ENCODE measurements at regions not wholly inside any gene's neighbourhood (a gene's known extent, or its start where the extent isn't known, plus 50 kb on each side); places are given as distances from the start of the nearest gene placed in this dataset.
"Not testable (repeated sequence)": the region's sequence is repeated elsewhere in the genome, so short reads cannot be mapped to it uniquely, and the experiment has no call there.

DNA sequence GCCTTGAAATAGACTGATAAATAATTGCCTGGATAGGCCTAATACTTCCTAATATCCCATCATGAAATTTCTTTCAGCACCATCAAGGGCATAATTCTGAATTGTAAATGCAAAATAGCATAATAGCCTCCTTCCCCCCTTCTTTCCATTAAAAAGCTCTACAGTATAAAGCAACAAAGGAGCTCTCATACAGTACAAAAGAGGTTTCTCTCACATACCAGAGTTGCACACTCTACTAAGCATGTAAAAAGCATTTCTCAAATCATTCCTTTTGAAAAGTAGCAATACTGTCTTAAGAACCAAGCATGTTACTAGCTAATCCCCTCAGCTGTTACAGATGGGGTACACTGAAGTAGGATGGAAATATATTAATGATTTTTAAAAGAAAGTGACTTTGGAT is 509.0 kb downstream of the KLHL13 start:
- H3K27ac Mint-ChIP-seq, result no peak overlapping the region
- no peak for ATAC-seq
- peaks cover 5% of the 10 kb centered on the region for H3K9me3 Mint-ChIP-seq
- no peaks in the 10 kb centered on the region for H3K36me3 Mint-ChIP-seq
- H3K27me3 Mint-ChIP-seq, result no peaks in the 10 kb centered on the region
- no peaks in the 10 kb centered on the region for H3K4me1 Mint-ChIP-seq
- no peak overlapping the region for H3K4me3 Mint-ChIP-seq

DNA sequence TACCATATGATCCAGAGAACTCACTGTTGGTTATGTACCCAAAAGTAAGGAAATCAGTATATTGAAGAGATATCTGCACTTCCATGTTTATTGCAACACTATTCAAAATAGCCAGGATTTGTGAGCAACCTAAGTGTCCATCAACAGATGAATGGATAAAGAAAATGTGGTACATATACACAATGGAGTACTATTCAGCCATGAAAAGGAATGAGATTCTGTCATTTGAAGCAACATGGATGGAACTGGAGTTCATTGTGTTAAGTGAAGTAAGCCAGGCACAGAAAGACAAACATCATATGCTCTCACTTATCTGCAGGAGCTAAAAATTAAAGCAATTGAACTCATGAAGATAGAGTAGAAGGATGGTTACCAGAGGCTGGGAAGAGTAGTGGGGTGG is 510.5 kb downstream of the KLHL13 start:
- H3K9me3 Mint-ChIP-seq, H3K4me1 Mint-ChIP-seq, H3K36me3 Mint-ChIP-seq, H3K27ac Mint-ChIP-seq, H3K4me3 Mint-ChIP-seq, ATAC-seq, H3K27me3 Mint-ChIP-seq: not testable (repeated sequence)

DNA sequence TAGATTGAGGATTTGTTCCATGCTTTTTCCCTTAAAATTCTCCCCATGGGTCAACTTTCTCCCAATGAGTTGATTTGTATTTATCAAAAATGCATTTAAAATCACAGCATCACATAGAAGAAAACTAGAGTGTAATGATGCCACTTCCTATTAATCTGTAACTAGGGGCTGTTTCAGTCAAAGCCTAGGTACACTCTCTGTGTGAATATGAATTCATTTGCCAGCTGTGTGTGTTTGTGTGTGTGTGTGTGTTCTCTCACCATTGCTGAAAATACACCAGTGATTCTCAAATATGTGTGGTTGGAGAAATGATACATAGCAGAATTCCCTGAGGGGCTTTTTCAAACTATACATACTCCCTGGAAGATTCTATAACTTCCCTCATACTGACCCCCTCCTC is 546.5 kb downstream of the KLHL13 start:
- Mint-ChIP-seq H3K9me3 (peaks cover 3% of the 10 kb centered on the region), H3K4me1 (no peaks in the 10 kb centered on the region), H3K27ac (no peak overlapping the region), H3K4me3 (no peak overlapping the region), H3K27me3 (no peaks in the 10 kb centered on the region), H3K36me3 (no peaks in the 10 kb centered on the region)
- no peak for ATAC-seq

DNA sequence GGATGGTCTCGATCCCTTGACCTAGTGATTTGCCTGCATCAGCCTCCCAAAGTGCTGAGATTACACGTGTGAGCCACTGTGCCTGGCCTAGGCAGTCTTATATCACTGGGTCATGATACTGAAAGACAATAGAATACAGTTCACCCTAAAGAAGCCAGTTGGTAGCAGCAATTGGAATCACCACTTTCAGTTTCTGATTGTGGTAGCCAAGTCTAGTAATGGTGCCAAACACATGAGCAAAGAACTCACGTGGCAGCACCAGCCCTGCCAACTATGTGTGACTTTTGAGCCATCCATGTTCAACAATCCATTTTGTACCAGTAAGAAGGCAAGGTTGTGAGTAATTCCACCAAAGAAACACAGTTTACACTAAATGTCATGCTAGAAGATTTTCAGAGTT is 548.4 kb downstream of the KLHL13 start:
- H3K27me3 Mint-ChIP-seq, result no peaks in the 10 kb centered on the region
- no peak overlapping the region for H3K27ac Mint-ChIP-seq
- peaks cover 3% of the 10 kb centered on the region for H3K9me3 Mint-ChIP-seq
- H3K4me1 Mint-ChIP-seq, result no peaks in the 10 kb centered on the region
- H3K36me3 Mint-ChIP-seq, result no peaks in the 10 kb centered on the region
- H3K4me3 Mint-ChIP-seq, result no peak overlapping the region
- no peak for ATAC-seq

DNA sequence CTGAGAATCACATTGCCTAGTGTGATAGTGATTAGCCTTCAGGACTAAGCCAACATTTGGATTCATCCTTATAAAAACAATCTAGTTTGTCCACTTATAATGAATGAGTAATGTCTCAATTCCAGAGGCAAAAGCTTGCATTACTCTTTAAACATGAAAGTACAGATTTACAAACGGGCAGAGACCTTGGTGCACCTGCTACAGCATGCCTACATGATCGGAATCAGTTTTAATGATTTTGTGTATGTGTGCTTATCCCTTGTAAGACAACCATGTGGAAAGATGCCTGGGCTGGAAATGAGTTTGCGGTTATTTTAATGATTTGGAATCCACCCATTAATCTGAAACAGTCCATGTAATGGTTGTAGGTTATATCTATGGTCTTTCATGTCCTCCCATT is 572.7 kb downstream of the KLHL13 start:
- Mint-ChIP-seq H3K4me1 (no peaks in the 10 kb centered on the region), H3K27me3 (no peaks in the 10 kb centered on the region), H3K27ac (no peak overlapping the region), H3K36me3 (no peaks in the 10 kb centered on the region), H3K4me3 (no peak overlapping the region), H3K9me3 (no peaks in the 10 kb centered on the region)
- no peak for ATAC-seq

DNA sequence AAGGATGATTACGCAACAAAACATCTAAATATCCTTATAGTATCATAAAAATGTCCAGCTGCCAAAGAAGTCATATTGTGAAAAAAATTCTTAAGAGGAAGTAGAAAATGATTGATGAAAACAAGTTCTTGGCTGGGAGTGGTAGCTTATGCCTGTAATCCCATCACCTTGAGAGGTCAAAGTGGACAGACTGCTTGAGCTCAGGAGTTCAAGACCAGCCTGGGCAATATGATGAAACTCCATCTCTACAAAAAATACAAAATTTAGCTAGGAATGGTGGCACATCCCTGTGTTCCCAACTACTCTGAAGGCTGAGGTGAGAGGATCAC is 577.6 kb downstream of the KLHL13 start:
- Mint-ChIP-seq H3K9me3 (no peaks in the 10 kb centered on the region), H3K36me3 (no peaks in the 10 kb centered on the region), H3K27me3 (no peaks in the 10 kb centered on the region), H3K4me3 (no peak overlapping the region), H3K4me1 (no peaks in the 10 kb centered on the region), H3K27ac (no peak overlapping the region)
- ATAC-seq, result no peak

DNA sequence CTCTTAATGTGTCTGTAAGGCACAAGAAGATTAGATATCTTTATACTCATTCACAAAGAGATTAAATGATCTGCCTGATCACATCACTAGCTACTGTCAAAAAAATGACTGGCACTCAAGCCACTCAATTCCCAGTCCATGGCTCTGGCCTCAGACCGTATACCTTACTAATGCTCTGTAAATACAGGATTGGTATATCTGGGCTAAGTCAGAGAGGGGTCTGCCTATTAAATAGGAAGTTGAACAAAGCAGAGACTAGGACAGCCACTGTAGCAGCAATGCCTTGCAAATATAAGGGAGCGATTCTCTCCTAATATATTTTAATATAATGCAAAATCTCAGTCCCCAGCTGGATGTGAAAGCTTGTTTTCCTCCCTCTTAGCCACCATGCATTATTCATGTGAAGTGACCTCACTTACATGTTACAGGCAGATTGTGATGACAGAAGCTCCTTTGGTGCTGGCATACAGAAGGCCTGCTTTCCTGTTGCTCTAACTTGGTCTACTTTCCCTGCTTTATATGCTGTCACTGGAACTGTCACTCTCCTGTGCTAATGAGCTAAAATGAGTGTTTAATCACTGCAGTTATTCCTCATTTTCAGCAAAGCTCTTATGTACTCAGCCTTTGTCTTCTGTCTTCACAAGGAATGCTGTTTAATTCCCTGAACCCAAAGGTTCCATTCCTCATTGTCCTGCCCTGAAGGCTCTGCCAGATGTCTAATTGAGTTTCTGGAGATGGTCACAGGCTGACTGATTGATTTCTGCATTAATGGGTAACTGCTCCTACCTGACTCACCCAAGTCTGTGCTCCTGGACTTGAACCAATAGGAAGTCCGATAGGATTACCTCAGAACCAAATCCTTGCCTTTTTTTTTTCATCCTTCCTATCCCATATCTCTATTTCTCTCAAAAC is 578.2 kb downstream of the KLHL13 start:
- H3K27me3 Mint-ChIP-seq, result no peaks in the 10 kb centered on the region
- no peaks in the 10 kb centered on the region for H3K36me3 Mint-ChIP-seq
- no peaks in the 10 kb centered on the region for H3K9me3 Mint-ChIP-seq
- H3K4me3 Mint-ChIP-seq, result no peak overlapping the region
- ATAC-seq, result no peak
- no peak overlapping the region for H3K27ac Mint-ChIP-seq
- no peaks in the 10 kb centered on the region for H3K4me1 Mint-ChIP-seq

DNA sequence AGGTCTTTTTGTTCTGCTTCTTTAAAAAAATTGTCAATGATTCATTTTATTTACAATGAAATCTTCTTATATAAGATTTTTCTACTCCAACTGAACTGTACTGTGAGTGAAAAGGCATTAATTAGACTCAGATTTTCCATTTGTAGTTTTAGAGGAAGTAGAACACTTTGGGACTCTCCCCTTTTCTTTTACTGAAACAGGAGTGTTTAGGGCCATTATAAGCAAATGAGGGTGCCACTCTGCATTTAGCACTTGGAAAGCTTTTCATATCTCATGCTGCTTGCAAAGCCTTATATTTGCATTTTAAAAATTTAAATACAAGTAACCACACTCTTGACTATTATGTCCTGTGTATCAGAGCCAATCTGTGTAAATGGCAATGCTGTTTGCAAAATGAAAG is 584.3 kb downstream of the KLHL13 start:
- Mint-ChIP-seq H3K27ac (no peak overlapping the region), H3K27me3 (no peaks in the 10 kb centered on the region), H3K4me1 (no peaks in the 10 kb centered on the region), H3K4me3 (no peak overlapping the region), H3K9me3 (no peaks in the 10 kb centered on the region), H3K36me3 (no peaks in the 10 kb centered on the region)
- ATAC-seq, result peak; percentile 56

DNA sequence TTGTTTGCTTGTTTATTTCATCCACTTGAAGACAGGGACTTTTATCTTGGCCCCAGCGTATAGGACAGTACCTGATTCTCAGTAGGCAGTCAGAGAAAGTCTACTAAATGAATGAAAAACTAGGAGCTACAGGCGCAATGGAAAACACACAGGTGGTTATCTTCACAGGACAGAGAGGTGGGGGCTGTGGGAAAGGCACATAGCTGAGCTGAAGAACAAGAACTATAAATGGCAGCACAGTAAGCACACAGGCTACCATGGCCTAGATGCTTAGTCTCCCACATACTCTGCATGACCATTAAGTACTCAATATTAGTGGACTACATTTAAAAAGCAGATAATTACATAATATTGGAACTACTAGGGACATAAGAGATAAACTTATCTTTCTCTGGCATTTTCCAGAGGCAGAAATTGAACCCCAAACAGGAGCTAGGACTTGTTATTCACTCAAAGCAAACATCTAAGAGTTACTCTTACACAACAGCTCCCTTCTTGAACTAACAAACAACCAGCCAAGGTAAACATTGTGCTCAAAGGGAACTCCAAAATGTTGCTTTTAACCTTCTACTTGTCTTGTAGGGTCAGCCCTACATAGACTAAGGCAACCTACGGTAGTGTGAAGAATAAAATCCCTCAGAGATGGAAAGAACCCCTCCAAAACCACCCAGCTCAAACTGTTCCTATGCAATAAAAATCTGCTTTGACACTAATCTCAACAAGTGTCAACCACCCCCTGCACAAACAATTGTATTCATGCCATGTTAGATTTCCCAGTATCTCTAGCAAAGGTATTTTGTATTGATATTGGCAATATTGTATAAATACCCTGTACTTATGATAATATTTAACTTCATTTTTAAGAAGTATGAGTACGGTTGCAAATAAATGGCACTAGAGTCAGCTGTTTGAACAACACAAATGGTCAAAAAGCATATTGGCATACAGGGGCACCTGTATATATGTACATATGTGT is 593.6 kb downstream of the KLHL13 start:
- Mint-ChIP-seq H3K27me3 (no peaks in the 10 kb centered on the region), H3K9me3 (peaks cover 3% of the 10 kb centered on the region)
- ATAC-seq, result no peak

DNA sequence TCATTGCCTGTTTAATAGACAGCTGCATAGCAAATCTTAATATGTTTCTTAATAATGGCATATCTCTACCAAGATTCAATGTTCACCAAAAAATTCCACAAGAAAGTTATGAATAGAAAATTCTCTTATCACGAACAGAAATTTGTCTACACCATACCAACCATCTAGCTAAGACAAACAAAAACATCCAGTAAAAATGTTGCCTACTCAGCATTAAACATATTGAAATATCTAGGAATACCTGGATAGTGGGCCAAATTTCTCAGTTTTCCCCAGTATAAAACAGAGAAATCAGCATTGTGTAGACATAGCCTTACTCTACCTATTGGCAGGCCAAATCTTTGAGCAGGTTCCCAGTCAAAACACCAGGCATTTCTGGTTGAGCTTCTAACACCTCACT is 598.6 kb downstream of the KLHL13 start:
- no peaks in the 10 kb centered on the region for H3K4me1 Mint-ChIP-seq
- H3K4me3 Mint-ChIP-seq, result no peak overlapping the region
- ATAC-seq, result no peak
- H3K9me3 Mint-ChIP-seq, result peaks cover 3% of the 10 kb centered on the region
- no peaks in the 10 kb centered on the region for H3K36me3 Mint-ChIP-seq
- H3K27ac Mint-ChIP-seq, result no peak overlapping the region
- H3K27me3 Mint-ChIP-seq, result no peaks in the 10 kb centered on the region

More for the DNA sequence above, 593.6 kb downstream of the KLHL13 start:
- Mint-ChIP-seq H3K27ac (no peak overlapping the region), H3K4me1 (no peaks in the 10 kb centered on the region), H3K4me3 (no peak overlapping the region), H3K36me3 (no peaks in the 10 kb centered on the region)

DNA sequence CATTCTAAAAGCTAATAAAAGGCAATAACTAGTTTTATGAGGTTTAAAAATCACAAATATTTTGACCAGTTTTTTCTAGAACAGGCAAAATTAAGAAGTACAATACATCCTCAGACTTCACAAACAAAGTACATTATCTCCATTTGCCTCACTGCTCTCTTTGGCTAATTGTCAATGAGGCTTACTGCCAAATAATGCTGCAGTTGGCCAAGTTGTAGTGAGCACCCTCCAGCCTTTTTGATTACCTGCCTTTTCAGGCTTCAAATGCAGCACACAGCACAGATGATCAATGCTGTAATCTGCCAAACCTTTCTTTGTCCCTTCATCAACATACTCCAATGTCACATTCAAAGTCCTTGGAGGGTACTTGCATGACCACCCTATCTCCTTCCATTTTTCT is 605.2 kb downstream of the KLHL13 start:
- H3K4me1 Mint-ChIP-seq, result no peaks in the 10 kb centered on the region
- H3K27ac Mint-ChIP-seq, result no peak overlapping the region

DNA sequence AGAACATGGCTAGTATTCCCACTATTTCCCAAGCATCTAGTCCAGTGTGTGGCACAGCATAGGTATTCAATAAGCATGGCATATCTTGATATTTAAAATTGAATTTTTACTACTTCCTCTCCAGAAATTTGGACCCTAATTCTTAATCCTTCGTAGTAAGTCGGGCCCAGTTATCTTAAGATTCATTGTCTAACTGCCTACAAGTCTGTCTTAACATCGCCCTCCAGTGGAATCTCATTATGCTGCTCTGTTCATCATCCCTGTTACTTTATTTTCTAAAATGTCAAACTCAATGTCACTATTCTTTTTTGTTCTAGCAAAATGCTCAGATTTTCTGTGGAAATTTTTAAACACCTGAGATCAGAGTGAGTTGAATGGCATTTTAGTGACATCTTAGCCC is 606.2 kb downstream of the KLHL13 start:
- Mint-ChIP-seq H3K27me3 (no peaks in the 10 kb centered on the region), H3K9me3 (peaks cover under 1% of the 10 kb centered on the region), H3K4me3 (no peak overlapping the region), H3K4me1 (no peaks in the 10 kb centered on the region), H3K36me3 (no peaks in the 10 kb centered on the region), H3K27ac (no peak overlapping the region)
- no peak for ATAC-seq

More for the DNA sequence above, 605.2 kb downstream of the KLHL13 start:
- Mint-ChIP-seq H3K4me3 (no peak overlapping the region), H3K9me3 (no peaks in the 10 kb centered on the region), H3K27me3 (no peaks in the 10 kb centered on the region), H3K36me3 (no peaks in the 10 kb centered on the region)
- ATAC-seq, result no peak

DNA sequence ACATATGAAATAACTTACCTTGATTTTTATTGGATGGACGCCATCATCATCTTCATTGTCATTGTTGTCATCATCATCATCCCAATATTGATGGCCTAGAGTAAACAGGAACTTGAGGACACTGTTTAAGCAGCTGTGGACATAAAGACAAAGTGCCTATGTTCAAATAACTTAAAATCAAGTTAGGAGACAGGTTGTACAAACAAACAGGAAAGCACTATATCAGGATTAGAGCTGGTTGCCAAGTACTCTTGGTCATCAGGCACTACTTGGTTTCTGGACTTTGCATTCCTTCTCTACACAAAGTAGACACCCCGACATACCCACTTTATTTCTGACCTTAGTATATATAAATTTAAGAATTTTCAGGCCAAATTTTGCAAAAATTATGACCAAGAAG is 608.6 kb downstream of the KLHL13 start:
- no peaks in the 10 kb centered on the region for H3K4me1 Mint-ChIP-seq
- no peak overlapping the region for H3K4me3 Mint-ChIP-seq
- no peak for ATAC-seq
- no peaks in the 10 kb centered on the region for H3K27me3 Mint-ChIP-seq
- H3K36me3 Mint-ChIP-seq, result no peaks in the 10 kb centered on the region
- H3K9me3 Mint-ChIP-seq, result peaks cover 2% of the 10 kb centered on the region
- H3K27ac Mint-ChIP-seq, result no peak overlapping the region

DNA sequence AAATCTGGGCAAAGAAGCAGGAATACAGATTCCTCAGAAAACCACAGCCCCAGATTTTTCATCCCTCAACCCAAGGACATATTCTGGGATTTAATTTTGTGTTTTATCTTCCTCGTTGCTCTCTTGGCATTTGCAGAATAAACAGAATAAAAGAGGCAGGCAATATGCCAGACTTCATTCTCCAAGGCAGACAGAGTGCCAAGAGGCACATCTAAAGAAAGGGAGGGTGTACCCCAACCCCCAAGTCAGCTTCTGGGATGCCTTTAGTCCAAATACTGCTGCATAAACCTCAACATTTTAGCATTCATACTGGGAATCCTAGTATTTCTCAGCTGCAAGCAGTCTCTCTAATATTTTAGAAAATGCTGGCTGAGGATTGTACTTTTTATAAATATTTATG is 629.2 kb downstream of the KLHL13 start:
- Mint-ChIP-seq H3K4me3 (no peak overlapping the region), H3K9me3 (peaks cover 5% of the 10 kb centered on the region), H3K27me3 (no peaks in the 10 kb centered on the region), H3K36me3 (no peaks in the 10 kb centered on the region), H3K4me1 (no peaks in the 10 kb centered on the region), H3K27ac (no peak overlapping the region)
- ATAC-seq, result no peak

DNA sequence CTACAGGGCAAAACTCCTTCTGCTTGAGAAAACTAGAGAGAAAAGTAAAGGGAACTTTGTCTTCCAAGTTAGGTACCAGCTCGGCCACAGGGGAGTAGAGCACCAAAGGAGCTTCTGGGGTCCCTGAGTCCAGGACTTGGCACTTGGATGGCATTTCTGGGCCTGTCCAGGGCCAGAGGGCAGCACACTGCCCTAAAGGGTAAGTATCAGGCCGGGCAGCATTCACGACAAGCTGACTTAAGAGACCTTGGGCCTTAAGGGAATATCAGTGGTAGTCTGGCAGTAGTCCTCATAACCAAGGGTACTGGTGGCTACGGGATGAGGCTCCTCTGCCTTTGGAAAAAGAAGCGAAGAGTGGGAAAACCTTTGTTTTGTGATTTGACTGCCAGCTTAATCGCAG is 632.7 kb downstream of the KLHL13 start:
- Mint-ChIP-seq H3K4me1 (no peaks in the 10 kb centered on the region), H3K36me3 (no peaks in the 10 kb centered on the region), H3K27ac (no peak overlapping the region), H3K27me3 (no peaks in the 10 kb centered on the region), H3K4me3 (no peak overlapping the region), H3K9me3 (no peaks in the 10 kb centered on the region)
- ATAC-seq, result no peak

Measured in stimulated activated memory B cell treated with anti-CD40 and anti-IgM and Interleukin-4, amounts not matched to agents 10 μg/mL and 1 μg/mL and 100 μg/mL, for 72 hours (primary cell).